Cerebellar cortex (tissue), 1 donor: ENCODE measurements at regions not wholly inside any gene's neighbourhood (a gene's known extent, or its start where the extent isn't known, plus 50 kb on each side); places are given as distances from the start of the nearest gene placed in this dataset.
A peak's percentile ranks its signal among the peaks of the same experiment; 100 is the strongest.

Experiments used
- DNase-seq: peaks from one replicate; pipeline ENCODE4 v3.0.0-alpha.2; 2015; ENCODE audit warnings: low spot score

DNA sequence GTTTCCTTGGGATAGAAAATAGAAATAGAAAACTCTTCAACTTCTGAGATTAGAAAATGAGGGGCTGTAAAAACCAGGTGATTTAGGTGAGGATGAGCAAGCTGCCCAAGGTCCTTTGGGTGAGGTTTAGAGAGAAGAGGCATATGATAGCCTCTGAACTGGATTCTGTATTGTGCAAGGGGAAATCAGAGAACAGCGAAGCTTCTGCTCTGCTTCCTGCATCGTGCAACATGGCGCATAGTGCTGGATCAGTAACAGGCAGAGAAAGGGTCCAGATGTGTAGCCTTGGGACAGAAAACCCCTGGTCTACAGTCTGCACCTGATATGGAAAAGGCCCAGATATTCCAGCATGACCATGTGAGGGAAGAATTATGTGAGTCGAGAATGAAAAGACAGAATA is 121.7 kb downstream of the MBL2 start:
- DNase-seq: no peak

DNA sequence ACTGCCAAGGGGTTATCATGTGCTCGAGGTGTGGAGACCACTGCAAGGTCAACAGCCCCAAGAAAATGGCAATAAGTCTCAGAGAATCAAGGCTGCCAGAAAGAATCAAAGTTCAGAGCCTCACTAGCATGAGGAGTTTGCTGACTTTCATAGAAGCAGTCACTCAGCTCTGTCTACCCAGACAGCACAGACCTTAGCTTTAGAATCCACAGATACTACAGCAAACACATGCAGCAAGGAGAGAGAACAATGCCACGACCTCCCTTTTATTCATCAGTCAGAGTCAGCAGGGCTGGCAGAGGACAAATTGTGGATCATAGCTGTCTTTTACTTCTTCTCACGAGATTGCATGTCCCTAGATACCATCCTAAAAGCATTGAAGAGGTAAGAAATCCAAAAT is 121.3 kb downstream of the MBL2 start:
- DNase-seq: peak; percentile 46

DNA sequence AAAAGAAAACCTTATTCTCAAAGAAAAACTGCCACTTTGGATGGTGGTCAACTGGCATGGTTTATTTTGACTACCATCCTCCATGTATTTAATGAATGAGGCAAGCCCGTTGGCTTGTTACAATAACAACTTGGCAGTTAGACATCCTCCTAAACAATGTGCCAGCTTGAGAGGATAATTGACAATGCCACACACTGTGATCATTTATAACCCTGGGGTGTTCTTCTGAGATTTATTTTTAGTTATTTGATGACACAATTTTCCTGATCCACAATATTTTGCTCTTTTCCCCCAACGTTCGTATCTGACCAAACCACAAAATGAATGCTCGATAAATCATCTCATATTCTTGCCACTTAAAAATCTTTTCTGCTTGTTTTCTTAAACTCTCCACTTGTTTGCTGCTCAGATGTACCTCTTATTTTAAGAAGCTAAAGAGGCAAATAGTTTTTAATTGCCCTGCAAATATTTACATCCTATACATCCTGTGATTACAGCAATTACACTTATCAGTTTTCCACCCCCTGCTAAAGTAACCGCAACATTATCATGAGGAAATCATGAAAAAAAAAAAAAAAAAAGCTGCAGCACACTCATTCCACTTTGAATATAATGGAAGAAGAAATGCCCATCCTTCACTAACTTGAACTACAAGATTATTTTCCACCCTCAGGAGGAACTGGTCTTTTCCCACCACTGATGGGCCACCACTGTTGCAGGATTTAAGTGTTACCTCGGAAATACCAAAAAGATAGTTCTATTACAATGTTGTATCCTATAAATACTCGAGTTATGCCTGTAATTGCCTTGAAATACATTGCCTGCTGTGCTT is 119.9 kb downstream of the MBL2 start:
- DNase-seq: peak; percentile 91

DNA sequence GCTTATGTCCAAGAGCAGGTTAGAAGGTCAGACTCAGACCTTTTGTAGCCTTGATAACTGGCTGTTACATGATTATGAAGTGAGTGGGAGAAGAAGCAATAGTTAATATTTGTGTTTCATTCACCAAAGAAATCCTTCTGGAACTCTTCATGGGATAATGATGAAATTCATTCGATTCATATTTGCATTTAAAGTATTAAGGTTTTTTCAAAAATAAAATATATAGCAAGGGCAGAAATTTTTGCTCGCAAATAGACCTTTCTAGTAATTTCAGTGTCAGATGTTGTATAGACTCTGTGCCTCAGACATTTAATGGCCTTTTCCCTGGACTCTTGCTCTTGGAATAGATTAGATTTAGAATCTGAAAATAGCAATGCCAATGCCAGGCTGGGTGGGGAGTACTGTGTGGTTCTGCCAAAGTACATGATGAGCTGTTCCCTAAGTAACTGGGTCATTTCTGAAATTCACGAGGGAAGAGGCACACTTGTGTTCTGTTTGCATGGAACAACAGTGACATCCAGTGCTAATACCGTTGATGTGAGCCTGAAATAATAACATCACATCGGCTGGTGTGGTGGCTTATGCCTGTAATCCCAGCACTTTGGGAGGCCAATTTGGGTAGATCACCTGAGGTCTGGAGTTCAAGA is 119.2 kb downstream of the MBL2 start:
- peak; percentile 96 for DNase-seq

DNA sequence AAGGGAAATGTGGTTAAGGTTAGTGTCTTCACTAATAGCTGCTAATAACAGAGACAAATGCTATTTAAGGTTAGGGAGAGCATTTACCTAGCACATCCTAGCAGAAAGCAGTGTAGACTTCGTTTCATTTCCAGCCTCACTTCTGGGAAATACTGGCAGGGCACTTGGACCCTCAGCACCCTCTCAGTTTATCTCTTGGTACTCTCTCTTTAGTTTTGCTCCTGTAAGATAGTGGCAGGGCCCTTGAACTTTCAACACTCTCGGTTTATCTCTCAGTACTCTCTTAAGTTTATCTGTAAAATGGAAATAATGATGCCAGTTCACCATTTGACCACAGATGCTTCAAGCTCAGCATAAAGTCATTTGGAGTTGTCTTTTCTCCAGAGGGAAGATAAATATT is 118.4 kb downstream of the MBL2 start:
- DNase-seq: no peak

DNA sequence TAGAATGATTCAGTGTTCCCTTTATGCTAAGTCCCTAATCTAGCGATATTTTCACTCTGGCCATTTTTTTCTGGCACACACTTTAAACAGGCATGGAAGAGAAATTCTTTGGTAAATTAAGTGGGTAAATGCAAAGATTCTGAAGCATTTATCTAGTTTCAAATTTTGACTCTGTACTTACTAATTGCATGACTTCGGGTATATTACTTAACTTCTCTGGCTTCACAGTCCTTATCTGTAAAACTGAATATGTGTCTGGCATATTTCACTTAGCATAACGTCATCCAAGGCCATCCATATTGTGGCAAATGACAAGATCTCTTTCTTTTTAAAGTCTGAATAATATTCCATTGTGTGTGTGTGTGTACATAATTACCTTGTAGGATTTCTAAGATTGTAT is 114.5 kb downstream of the MBL2 start:
- DNase-seq: no peak

DNA sequence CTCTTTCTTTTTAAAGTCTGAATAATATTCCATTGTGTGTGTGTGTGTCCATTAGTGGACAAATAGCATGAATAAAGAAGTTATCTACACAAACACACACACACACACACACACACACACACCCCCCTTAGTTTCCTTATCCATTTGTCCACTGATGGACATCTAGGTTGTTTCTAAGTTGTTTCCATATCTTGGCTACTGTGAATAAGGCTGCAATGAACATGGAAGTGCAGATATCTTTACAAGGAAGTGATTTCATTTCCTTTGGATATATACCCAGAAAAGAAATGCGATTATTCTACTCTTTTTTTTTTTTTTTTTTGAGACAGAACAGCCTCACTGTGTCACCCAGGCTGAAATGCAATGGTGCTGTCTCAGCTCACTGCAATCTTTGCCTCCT is 113.5 kb downstream of the MBL2 start:
- no peak for DNase-seq

DNA sequence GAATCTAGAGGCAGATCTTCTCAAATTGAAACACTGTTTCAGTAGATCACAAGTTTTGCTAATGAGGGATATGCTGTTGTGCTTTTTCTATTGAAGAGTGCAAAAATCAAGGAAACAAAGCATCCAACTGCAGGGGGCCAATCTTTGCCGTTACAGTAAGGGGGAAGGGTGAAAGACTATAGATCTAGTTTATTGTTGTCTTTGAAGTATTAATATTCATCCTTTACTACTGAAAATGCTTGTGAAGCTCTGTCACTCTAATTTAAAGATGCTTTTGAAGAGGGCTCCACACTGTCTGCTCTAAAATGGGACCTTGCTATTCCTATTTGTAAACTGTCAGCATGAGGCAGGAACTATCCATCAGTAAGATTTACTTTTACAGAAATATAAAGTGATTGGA is 110.3 kb downstream of the MBL2 start:
- DNase-seq: peak; percentile 80

DNA sequence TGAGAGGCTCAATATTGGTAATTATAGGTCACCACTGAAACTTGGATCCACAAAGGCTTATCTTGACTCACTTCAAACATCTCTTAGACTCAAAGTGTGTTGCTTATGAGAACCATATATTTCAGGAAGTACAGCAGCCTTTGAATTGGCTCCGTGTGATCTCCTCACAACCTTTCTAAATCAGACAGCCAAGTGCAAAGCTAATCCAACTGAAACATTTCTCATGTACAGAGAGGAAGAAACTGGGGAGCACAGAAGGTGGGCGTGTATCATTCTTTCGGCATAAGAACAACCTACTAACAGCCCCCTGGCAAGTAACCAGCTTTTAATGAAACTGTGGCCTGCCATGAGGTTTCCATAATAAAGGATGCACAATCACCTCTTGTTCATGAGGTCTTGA is 109.4 kb downstream of the MBL2 start:
- peak; percentile 89 for DNase-seq

DNA sequence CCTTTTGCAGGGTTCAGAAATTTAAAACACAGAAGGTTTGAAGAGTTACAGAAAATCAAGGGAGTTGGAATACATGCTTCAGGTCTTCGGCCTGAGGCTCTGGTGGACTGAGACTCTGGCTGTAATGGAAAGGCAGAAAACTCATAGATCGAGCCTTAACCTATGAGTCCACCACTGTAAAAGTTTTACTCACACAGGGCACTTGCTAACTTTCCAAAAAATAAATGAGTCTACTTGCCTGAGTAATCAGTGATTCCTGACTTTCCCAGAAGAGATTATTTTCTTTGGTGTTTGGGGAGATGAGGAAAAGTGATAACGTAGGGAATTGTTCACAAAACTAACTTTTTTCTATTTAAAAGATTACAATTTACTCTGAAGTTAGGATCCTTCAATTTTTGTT is 108.0 kb downstream of the MBL2 start:
- DNase-seq: peak; percentile 69

DNA sequence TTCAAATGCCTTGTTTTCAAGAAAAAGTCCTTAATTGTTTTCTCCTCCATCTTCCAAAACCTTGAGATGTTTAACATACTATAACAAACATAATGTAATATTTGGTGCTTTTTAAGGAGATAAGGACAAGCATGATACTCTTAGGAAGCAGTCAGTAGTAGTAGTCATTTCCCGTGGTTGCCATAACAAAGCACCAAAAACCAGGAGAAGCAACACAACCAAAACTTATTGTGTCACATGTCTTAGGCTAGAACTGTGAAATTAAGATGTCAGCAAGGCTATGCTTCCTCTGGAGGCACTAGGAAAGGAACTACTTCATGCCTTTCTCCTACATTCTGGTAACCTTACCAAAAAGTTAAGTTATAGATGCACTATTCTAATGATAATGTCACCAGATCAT is 106.8 kb downstream of the MBL2 start:
- no peak for DNase-seq

DNA sequence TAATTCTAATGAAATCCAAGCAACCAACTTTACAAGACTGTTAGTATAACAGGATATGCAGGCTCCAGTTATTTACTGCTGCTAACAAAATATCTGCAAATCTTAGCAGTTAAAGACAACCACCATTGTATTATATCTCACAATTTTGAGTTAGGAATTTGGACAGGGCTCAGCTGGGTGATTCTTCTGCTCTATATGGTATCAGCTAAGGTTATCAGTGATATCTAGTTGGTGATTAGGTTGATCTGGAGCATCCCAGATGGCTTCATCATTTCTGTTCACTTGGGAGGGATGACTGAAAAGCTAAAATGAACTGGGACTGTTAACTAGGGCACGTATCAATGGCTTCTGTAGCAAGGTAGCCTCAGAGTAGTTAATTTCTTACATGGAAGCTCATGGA is 105.7 kb downstream of the MBL2 start:
- DNase-seq: no peak

DNA sequence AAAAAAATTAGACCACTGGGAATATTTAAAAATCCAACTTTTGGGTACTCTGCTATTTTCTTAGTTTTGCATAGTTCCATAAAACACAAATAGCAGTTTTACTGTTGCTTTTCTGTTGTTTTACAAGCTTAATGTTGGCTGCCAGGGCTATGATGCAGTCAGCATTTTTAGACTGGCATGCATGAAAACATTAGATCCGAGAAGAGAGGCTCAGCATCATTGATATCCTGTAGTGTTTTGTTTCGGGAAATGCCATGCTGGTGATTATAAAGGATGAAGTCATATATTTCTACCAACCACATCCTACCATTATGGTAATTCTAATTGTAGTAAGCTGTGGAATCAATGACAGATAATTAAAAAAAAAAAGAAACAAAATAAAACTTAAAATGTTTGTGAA is 104.6 kb downstream of the MBL2 start:
- DNase-seq: no peak

DNA sequence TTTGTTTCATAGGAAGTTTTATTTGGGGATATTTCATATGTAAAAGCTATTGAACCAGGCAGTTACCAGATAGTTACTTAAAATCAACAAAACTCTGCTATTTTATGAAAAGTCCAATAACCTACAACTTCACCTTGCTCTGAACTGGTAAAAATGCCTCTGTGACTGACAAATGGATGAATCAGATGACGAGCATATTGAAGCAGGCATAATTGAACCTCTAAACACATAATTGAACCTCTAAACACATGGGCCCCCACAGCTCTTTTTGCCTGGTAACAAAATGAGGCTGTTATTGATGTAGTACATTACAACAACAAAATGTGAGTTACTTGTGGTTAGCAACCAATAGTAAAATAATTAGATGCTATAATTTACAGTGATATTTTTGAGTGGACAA is 99.7 kb downstream of the MBL2 start:
- DNase-seq: peak; percentile 76

DNA sequence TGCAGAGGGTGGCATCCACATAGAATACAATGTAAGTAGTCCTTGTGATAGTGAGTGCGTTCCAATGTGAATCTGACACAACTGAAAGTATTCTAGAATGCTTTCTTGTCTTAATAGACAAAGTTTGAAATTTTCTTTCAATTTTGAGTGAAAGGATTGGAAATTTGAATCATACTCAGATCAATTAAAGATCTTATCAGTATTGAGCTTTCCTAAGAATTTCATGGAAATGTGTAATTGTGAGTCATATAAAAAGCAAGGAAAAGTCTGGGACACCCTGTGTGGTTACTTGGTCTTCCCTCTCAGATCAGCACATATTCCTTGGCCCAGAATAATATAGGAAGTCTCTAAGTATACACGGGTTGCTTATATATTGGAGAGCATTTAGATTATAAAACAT is 99.1 kb downstream of the MBL2 start:
- DNase-seq: peak; percentile 26

DNA sequence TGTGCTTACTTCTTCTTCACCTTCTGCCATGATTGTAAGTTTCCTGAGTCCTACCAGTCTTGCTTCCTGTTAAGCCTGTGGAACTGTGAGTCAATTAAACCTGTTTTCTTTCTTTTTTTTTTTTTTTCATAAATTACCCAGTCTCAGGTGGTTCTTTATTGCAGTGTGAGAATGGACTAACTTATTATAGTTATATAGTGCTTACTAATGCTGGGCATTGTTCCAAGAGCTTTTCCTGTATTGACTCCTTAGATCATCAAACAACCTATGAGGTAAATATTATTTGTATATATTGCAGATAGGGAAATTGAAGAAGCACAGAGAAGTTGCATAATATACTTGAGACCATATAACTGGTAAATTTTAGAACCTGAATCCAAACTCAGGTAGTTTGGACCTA is 98.1 kb downstream of the MBL2 start:
- no peak for DNase-seq

DNA sequence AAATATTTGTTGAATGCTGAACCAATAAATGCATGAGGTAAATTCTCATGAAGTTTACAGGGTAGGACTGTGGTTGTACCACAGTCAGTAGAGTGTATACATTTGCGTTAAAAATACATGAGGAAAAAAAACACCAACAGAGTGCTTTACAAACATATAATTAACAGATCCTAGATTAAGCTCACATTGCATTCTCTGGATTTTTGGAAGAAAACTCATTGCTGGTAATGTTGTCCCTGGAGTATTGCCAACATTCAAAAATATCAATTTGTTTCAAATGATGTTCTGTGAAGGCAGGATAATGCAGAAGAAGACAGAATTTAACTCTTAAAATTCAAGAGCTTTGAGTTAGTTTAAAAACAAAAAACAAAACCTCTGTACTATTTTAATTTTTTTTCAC is 95.5 kb downstream of the MBL2 start:
- DNase-seq: peak; percentile 53

DNA sequence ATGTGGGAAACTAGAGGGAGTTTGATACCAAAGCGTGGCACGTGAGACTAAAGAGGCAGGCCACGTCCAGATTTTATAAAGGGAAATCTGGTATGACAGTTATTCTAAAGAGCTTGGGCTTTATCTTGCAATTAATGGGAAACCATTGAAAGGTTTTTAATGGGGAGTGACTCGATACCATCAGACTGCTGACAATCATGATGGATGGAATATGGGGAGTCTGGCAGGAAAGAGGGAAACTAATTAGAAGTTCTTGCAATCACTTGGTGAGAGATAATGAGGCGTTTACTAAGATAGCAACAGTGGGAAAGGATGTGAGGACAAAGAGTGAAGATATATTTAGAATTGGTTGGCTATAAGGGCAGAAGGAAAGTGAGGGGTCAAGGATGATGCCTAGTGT is 94.0 kb downstream of the MBL2 start:
- peak; percentile 78 for DNase-seq

DNA sequence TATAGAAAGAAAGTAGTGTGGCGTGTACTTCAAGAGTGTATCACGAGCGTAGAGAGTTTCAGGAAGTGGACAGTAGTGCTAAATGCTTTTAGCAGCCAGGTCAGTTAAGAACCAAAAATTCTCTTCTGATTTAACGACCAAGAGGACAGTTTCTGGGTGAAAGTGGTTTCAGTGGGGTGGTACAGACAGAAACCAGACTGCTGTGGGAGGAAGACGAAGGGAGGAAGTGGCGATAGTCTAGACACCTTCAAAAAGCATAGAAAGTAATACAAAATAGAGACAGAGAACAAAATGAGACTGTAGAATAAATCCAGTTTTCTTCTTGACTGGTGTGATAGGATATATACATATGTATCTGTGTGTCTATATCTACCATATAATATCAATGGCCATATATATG is 93.5 kb downstream of the MBL2 start:
- DNase-seq: no peak

DNA sequence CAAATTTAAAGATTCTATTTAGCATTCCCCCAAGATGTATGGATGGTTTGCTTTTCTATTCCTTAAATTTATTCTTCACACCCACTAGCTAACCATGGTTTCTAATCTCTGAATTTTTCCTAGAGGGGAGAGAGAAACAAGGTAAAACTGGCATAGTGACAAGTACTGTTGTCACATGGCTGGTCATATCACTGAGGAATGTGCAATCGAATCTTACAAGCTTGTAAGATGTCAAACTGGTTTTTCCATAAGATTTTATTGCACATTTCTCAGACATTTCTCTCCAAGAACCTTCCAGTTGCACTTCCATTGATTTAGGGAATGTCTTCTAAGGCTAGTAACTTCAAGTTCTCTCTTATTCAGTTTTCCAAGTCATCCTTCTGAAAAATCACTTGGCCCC is 89.8 kb downstream of the MBL2 start:
- no peak for DNase-seq

DNA sequence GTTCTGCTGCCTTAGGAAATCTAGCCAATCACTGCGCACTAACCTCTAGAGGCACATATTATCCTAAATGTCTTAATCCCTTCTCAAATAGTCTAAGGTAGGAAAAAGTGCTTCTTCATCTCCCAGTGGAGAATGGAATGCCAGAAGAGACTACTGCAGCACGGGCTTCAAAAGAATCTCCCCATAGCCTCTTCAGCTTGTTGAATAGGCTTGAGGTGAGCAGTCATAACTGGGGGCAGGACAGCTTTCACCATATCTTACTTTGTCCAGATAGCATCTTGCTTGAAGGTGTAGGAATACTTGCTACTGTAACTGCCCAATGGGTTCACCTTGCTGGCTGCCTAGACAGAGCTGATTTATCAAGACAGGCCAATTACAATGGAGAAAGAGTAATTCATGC is 88.8 kb downstream of the MBL2 start:
- DNase-seq: no peak

DNA sequence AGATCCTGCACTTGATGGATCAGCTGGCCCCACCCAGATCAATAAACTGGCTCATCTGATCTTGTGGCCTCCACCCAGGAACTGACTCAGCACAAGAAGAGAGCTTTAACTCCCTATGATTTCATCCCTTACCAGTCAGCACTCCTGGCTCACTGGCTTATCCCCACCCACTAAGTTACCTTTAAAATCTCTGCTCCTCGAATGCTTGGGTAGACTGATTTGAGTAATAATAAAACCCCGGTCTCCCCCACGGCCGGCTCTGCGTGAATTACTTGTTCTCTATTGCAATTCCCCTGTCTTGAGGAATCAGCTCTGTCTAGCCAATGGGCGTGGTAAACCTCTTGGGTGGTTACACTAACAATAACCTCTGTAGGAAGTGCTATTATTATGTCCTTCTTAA is 83.7 kb downstream of the MBL2 start:
- peak; percentile 52 for DNase-seq

DNA sequence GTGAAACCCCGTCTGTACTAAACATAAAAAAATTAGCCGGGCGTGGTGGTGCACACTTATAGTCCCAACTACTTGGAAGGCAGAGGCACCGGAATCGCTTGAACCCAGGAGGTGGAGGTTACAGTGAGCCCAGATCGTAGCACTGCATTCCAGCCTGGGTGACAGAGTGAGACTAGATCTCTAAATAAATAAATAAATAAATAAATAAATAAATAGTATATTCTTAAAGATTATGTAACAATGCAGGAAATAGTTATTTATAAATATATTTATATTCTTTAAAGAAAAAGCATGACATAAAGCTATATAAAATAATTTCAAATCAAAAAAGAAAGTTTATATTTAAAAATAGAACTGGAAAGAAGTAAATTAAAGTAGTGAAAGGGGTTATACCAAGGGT is 76.4 kb downstream of the MBL2 start:
- no peak for DNase-seq

DNA sequence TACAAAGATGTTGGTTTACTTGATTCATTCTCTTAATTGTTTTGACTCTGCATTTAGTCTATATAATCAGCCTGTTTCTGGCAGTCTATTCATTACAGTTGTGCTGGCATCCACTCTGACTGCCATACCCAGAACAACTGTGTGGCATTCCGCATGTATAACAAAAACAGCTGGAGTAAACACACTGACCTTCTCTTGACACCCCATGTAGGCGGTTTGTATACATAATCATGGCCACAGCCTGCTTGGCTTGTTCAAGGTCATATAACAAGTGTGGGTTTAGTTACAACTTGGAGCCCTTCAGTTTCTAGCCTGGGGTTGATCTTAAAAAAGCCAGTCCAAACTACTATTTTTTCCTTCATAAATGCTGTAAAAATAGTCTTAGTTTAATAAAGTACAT is 70.9 kb downstream of the MBL2 start:
- DNase-seq: no peak
